H9 (cell line): ENCODE measurements at regions not wholly inside any gene's neighbourhood (a gene's known extent, or its start where the extent isn't known, plus 50 kb on each side); places are given as distances from the start of the nearest gene placed in this dataset.

ENCODE experiments used
- DNase-seq: peaks from one replicate; pipeline ENCODE4 v3.0.0-alpha.2; 2017
- H2AFZ ChIP-seq: one replicate; pipeline ENCODE4 v1.6.1; 2013; ENCODE audit warnings: mild to moderate bottlenecking, low read length, control low read depth, moderate library complexity
- H2AK5ac ChIP-seq: 2 replicates; pipeline ENCODE4 v1.6.1; 2013; ENCODE audit warnings: low read length, control low read depth, mixed read lengths; ENCODE audit not compliant: insufficient read length
- H2BK120ac ChIP-seq: one replicate; pipeline ENCODE4 v1.6.1; 2013; ENCODE audit warnings: low read depth, mild to moderate bottlenecking, low read length, control low read depth, inconsistent platforms; ENCODE audit not compliant: poor library complexity, severe bottlenecking
- H2BK12ac ChIP-seq: 2 replicates; pipeline ENCODE4 v1.6.1; 2013; ENCODE audit warnings: low read length, control low read depth, mixed read lengths, low read depth; ENCODE audit not compliant: insufficient read length
- H2BK15ac ChIP-seq: 2 replicates; pipeline ENCODE4 v1.6.1; 2013; ENCODE audit warnings: low read depth, low read length, control low read depth
- H2BK20ac ChIP-seq: one replicate; pipeline ENCODE4 v1.6.1; 2013; ENCODE audit warnings: low read depth, mild to moderate bottlenecking, low read length, control low read depth, inconsistent platforms; ENCODE audit not compliant: poor library complexity, severe bottlenecking
- H2BK5ac ChIP-seq: 2 replicates; pipeline ENCODE4 v1.6.1; 2013; ENCODE audit warnings: low read length, control low read depth, mixed read lengths; ENCODE audit not compliant: insufficient read length
- H3K14ac ChIP-seq: 2 replicates; pipeline ENCODE4 v1.6.1; 2013; ENCODE audit warnings: low read length, control low read depth; ENCODE audit not compliant: insufficient read depth
- H3K18ac ChIP-seq: 2 replicates; pipeline ENCODE4 v1.6.1; 2013; ENCODE audit warnings: low read depth, mild to moderate bottlenecking, mixed read lengths, low read length, control low read depth; ENCODE audit not compliant: insufficient read length
- H3K23ac ChIP-seq: 2 replicates; pipeline ENCODE4 v1.6.1; 2013; ENCODE audit warnings: low read length, control low read depth, mixed read lengths, low read depth; ENCODE audit not compliant: insufficient read length
- H3K23me2 ChIP-seq: 2 replicates; pipeline ENCODE4 v1.6.1; 2013; ENCODE audit warnings: low read depth, mild to moderate bottlenecking, mixed read lengths, low read length, control low read depth; ENCODE audit not compliant: insufficient read length, poor library complexity, severe bottlenecking
- H3K27ac ChIP-seq: 2 replicates; pipeline ENCODE4 v1.5.1; 2013; ENCODE audit warnings: low read length, control low read depth, mixed read lengths, low read depth; ENCODE audit not compliant: insufficient read length
- H3K27me3 ChIP-seq: 2 replicates; pipeline ENCODE4 v1.6.1; 2013; ENCODE audit warnings: low read length, control low read depth, inconsistent platforms; ENCODE audit not compliant: insufficient read depth
- H3K4ac ChIP-seq: 2 replicates; pipeline ENCODE4 v1.6.1; 2013; ENCODE audit warnings: low read depth, mild to moderate bottlenecking, control low read depth, inconsistent platforms, low read length, moderate library complexity
- H3K4me1 ChIP-seq: 2 replicates; pipeline ENCODE4 v1.6.1; 2013; ENCODE audit warnings: low read length, control low read depth, inconsistent platforms; ENCODE audit not compliant: insufficient read depth
- H3K4me2 ChIP-seq: 2 replicates; pipeline ENCODE4 v1.6.1; 2013; ENCODE audit warnings: low read length, control low read depth, mixed read lengths; ENCODE audit not compliant: insufficient read length, insufficient read depth
- H3K56ac ChIP-seq: 2 replicates; pipeline ENCODE4 v1.6.1; 2013; ENCODE audit warnings: low read depth, mild to moderate bottlenecking, mixed read lengths, low read length, control low read depth; ENCODE audit not compliant: insufficient read length
- H3K79me1 ChIP-seq: 2 replicates; pipeline ENCODE4 v1.6.1; 2013; ENCODE audit warnings: low read depth, mild to moderate bottlenecking, moderate library complexity, low read length, control low read depth, inconsistent platforms; ENCODE audit not compliant: insufficient read depth, poor library complexity, severe bottlenecking
- H3K79me2 ChIP-seq: 2 replicates; pipeline ENCODE4 v1.6.1; 2013; ENCODE audit warnings: low read length, control low read depth, inconsistent platforms; ENCODE audit not compliant: insufficient read depth
- H3K9ac ChIP-seq: 2 replicates; pipeline ENCODE4 v1.6.1; 2013; ENCODE audit warnings: low read length, control low read depth, mixed read lengths; ENCODE audit not compliant: insufficient read length; ENCODE audit errors: extremely low read depth
- H3K9me3 ChIP-seq: one replicate; pipeline ENCODE4 v1.6.1; 2013; ENCODE audit warnings: low read depth, low read length, inconsistent platforms; ENCODE audit not compliant: control insufficient read depth
- H3T11ph ChIP-seq: one replicate; pipeline ENCODE4 v1.6.1; 2013; ENCODE audit warnings: mild to moderate bottlenecking, low read length, control low read depth, inconsistent platforms
- H4K20me1 ChIP-seq: one replicate; pipeline ENCODE4 v1.6.1; 2013; ENCODE audit not compliant: control insufficient read depth, insufficient read length, insufficient read depth
- H4K5ac ChIP-seq: 2 replicates; pipeline ENCODE4 v1.6.1; 2013; ENCODE audit warnings: low read depth, mild to moderate bottlenecking, mixed read lengths, low read length, control low read depth; ENCODE audit not compliant: insufficient read length
- H4K8ac ChIP-seq: replicated peaks from 2 replicates; pipeline ENCODE4 v1.6.1; 2013; ENCODE audit warnings: low read length, control low read depth, mixed read lengths, low read depth; ENCODE audit not compliant: insufficient read length
- H4K91ac ChIP-seq: 2 replicates; pipeline ENCODE4 v1.6.1; 2013; ENCODE audit warnings: low read depth, mild to moderate bottlenecking, moderate library complexity, mixed read lengths, low read length, control low read depth; ENCODE audit not compliant: insufficient read length
- H3K27ac Mint-ChIP-seq, 3 experiments: 2 replicates in 2 of 3; 3 replicates in 1 of 3; pipeline ENCODE4 v1.8.0; 2020 to 2021; ENCODE audit warnings: mixed read lengths in 3 of 3, mild to moderate bottlenecking in 1 of 3, moderate library complexity in 1 of 3
- H3K27me3 Mint-ChIP-seq: 2 replicates; pipeline ENCODE4 v1.8.0; 2021; ENCODE audit warnings: low read depth, mild to moderate bottlenecking, moderate library complexity, mixed read lengths
- H3K36me3 Mint-ChIP-seq, 3 experiments: 2 replicates in 2 of 3; 3 replicates in 1 of 3; pipeline ENCODE4 v1.8.0; 2020 to 2021; ENCODE audit warnings: low read depth in 3 of 3, mixed read lengths in 3 of 3; ENCODE audit not compliant: insufficient read depth in 1 of 3
- H3K4me1 Mint-ChIP-seq, 2 experiments: 2 replicates each; pipeline ENCODE4 v1.8.0; 2020; ENCODE audit warnings: mixed read lengths in 2 of 2
- H3K4me3 Mint-ChIP-seq, 2 experiments: 2 replicates in 1 of 2; 3 replicates in 1 of 2; pipeline ENCODE4 v1.8.0; 2020 to 2021; ENCODE audit warnings: mild to moderate bottlenecking in 2 of 2, mixed read lengths in 2 of 2, moderate library complexity in 1 of 2
- H3K9me3 Mint-ChIP-seq, 2 experiments: 2 replicates in 1 of 2; 3 replicates in 1 of 2; pipeline ENCODE4 v1.8.0; 2020; ENCODE audit warnings: mild to moderate bottlenecking in 2 of 2, mixed read lengths in 2 of 2, moderate library complexity in 1 of 2
- WGBS: extraction: QIAGEN DNeasy Blood & Tissue Kit; methylation state at CpG from one replicate; pipeline ENCODE4 v1.1.7; 2013; ENCODE audit warnings: missing lambda C conversion rate, low lambda C conversion rate, mixed read lengths; ENCODE audit not compliant: insufficient read length; ENCODE audit errors: extremely low coverage; 5-methylcytosine and 5-hydroxymethylcytosine counted together
- TF ChIP-seq, protein P1 (sequence below): fragments of 200-600 bp; sonication (generic); conservative IDR thresholded peaks from 3 replicates; pipeline ENCODE4 v1.8.0; 2021; ENCODE audit warnings: antibody characterized with exemption, mild to moderate bottlenecking

GRCh38 chr5:108433600-108433999 lies 51.7 kb upstream of the FBXL17 start:
- no peak overlapping the region for H4K5ac ChIP-seq

More at GRCh38 chr5:108433600-108433999, 51.7 kb upstream of the FBXL17 start:
- H3K23ac ChIP-seq = no peak overlapping the region
- Mint-ChIP-seq H3K36me3 (no peaks in the 10 kb centered on the region; a peak in 1 of 7 replicates), H3K4me3 (no peak overlapping the region), H3K27ac (no peak overlapping the region), H3K27me3 (no peaks in the 10 kb centered on the region), H3K9me3 (no peaks in the 10 kb centered on the region), H3K4me1 (peaks cover 7 to 13% of the 10 kb centered on the region in 2 experiments)
- H4K20me1 ChIP-seq = no peaks in the 10 kb centered on the region
- DNase-seq = no peak
- no peak overlapping the region for H2BK20ac ChIP-seq
- H2AFZ ChIP-seq = no peak overlapping the region
- H2BK120ac ChIP-seq = no peak overlapping the region
- H3K27ac ChIP-seq = no peak overlapping the region
- no peak overlapping the region for H2BK15ac ChIP-seq
- no peaks in the 10 kb centered on the region for H3K79me1 ChIP-seq
- H3K4ac ChIP-seq = no peak overlapping the region
- no peaks in the 10 kb centered on the region for H3K23me2 ChIP-seq
- no peaks in the 10 kb centered on the region for H3K4me1 ChIP-seq
- no peak overlapping the region for H3K18ac ChIP-seq
- H3K9ac ChIP-seq = no peak overlapping the region
- no peak overlapping the region for H2AK5ac ChIP-seq
- 100% methylated on average over 1 of the region's 3 CpGs for WGBS
- H3K4me2 ChIP-seq = no peak overlapping the region
- no peaks in the 10 kb centered on the region for H3K9me3 ChIP-seq
- no peaks in the 10 kb centered on the region for H3K79me2 ChIP-seq
- H3K27me3 ChIP-seq = no peaks in the 10 kb centered on the region
- no peak overlapping the region for H3T11ph ChIP-seq
- H3K56ac ChIP-seq = no peak overlapping the region
- no peak overlapping the region for H2BK5ac ChIP-seq
- no peak overlapping the region for H4K8ac ChIP-seq
- TF ChIP-seq, protein P1, sequence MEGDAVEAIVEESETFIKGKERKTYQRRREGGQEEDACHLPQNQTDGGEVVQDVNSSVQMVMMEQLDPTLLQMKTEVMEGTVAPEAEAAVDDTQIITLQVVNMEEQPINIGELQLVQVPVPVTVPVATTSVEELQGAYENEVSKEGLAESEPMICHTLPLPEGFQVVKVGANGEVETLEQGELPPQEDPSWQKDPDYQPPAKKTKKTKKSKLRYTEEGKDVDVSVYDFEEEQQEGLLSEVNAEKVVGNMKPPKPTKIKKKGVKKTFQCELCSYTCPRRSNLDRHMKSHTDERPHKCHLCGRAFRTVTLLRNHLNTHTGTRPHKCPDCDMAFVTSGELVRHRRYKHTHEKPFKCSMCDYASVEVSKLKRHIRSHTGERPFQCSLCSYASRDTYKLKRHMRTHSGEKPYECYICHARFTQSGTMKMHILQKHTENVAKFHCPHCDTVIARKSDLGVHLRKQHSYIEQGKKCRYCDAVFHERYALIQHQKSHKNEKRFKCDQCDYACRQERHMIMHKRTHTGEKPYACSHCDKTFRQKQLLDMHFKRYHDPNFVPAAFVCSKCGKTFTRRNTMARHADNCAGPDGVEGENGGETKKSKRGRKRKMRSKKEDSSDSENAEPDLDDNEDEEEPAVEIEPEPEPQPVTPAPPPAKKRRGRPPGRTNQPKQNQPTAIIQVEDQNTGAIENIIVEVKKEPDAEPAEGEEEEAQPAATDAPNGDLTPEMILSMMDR = no peak
- H3K14ac ChIP-seq = no peak overlapping the region
- H2BK12ac ChIP-seq = no peak overlapping the region
- no peak overlapping the region for H4K91ac ChIP-seq
